Neural progenitor cell (in vitro differentiated cells): ENCODE measurements at regions not wholly inside any gene's neighbourhood (a gene's known extent, or its start where the extent isn't known, plus 50 kb on each side); places are given as distances from the start of the nearest gene placed in this dataset.

Source experiments
- EZH2 ChIP-seq: fragments of 200-600 bp; sonication (generic); IDR thresholded peaks from 2 replicates; pipeline ENCODE4 v1.6.1; 2017; ENCODE audit warnings: antibody characterized with exemption, mild to moderate bottlenecking, moderate library complexity
- EZH2phosphoT487 ChIP-seq: fragments of 200-600 bp; sonication (generic); IDR thresholded peaks from 2 replicates; pipeline ENCODE4 v1.6.1; 2017; ENCODE audit warnings: antibody characterized with exemption
- TF ChIP-seq, protein P1 (sequence below): fragments of 200-600 bp; sonication (generic); IDR thresholded peaks from 2 replicates; pipeline ENCODE4 v1.5.1; 2017; ENCODE audit warnings: antibody characterized with exemption, mild to moderate bottlenecking

DNA sequence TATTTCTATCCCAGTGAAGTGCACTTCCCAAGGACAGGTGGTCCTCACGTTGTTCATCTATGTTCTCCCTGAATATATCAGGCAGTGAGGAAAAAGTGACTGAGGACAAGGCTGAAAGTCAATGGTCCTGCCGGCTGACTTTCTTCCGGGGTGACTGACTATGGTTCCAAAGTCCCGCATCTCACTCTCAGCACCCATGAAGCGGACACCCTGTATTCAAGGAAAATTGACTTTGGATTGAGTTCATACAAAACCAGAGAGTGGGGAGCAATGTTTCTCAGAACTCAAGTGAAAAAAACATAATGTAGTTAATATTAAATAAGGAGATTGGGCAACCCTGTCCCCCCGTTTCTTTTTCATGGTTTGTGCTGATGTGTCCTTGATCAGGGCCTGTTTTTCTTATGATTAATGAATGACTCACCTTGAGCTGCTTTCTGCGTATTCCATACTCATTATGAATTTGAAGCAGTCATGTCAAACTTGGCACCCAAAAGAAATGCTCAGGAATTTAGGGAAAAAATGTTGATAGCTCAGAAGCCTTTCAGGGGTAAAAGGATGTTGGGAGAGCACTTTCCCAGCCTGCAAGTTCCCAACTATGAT is 184.0 kb downstream of the CYLD start:
- TF ChIP-seq, protein P1, sequence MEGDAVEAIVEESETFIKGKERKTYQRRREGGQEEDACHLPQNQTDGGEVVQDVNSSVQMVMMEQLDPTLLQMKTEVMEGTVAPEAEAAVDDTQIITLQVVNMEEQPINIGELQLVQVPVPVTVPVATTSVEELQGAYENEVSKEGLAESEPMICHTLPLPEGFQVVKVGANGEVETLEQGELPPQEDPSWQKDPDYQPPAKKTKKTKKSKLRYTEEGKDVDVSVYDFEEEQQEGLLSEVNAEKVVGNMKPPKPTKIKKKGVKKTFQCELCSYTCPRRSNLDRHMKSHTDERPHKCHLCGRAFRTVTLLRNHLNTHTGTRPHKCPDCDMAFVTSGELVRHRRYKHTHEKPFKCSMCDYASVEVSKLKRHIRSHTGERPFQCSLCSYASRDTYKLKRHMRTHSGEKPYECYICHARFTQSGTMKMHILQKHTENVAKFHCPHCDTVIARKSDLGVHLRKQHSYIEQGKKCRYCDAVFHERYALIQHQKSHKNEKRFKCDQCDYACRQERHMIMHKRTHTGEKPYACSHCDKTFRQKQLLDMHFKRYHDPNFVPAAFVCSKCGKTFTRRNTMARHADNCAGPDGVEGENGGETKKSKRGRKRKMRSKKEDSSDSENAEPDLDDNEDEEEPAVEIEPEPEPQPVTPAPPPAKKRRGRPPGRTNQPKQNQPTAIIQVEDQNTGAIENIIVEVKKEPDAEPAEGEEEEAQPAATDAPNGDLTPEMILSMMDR = no peak
- no peak for TF ChIP-seq EZH2phosphoT487
- no peak for TF ChIP-seq EZH2
